HepG2 (cell line): ENCODE measurements at regions not wholly inside any gene's neighbourhood (a gene's known extent, or its start where the extent isn't known, plus 50 kb on each side); places are given as distances from the start of the nearest gene placed in this dataset.

Experiments used
- RAD21 ChIP-seq: fragments of 450-650 bp; formaldehyde crosslinking; IDR thresholded peaks from 2 replicates; pipeline ENCODE4 v1.5.0; 2020; ENCODE audit warnings: mild to moderate bottlenecking
- ZSCAN30 ChIP-seq: sonication (generic); formaldehyde crosslinking; IDR thresholded peaks from 2 replicates; pipeline ENCODE4 v1.5.0; 2020; ENCODE audit warnings: mild to moderate bottlenecking, missing genetic modification reagents

DNA sequence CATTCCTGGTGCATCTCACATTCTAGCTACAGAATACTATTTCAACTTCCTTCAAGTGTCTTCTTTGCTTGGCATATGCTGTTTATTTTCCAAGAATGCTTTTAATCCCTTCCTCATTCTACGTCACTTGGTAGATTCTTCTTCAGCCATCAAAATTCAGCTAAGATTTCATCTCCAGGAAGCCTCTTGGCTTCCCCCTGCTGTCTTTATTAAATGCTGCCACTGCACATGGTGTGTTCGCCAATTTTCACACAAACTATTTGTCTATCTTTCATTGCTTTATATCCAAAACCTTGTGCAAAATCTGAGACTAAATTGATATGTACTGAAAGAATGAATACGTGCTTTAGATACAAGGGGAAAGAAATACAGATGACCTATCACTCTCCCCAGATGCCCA is 253.0 kb downstream of the RFPL4B start:
- no peak for TF ChIP-seq RAD21 (CRISPR knock-in tag)
- TF ChIP-seq ZSCAN30 (CRISPR knock-in tag) = no peak
